GM23338 (cell line): ENCODE measurements at regions not wholly inside any gene's neighbourhood (a gene's known extent, or its start where the extent isn't known, plus 50 kb on each side); places are given as distances from the start of the nearest gene placed in this dataset.

Experiments
- CREB1 ChIP-seq: fragments of 250-450 bp; sonication (Bioruptor Pico); IDR thresholded peaks from 2 replicates; pipeline ENCODE4 v1.5.0; 2020; ENCODE audit warnings: low read depth, mild to moderate bottlenecking, moderate library complexity
- EZH2 ChIP-seq: fragments of 200-600 bp; sonication (generic); IDR thresholded peaks from one replicate; pipeline ENCODE4 v1.8.0; 2017; ENCODE audit warnings: antibody characterized with exemption, mild to moderate bottlenecking, low read depth; ENCODE audit not compliant: unreplicated experiment
- POLR2AphosphoS5 ChIP-seq: IDR thresholded peaks from 2 replicates; pipeline ENCODE4 v1.6.1; 2016; ENCODE audit warnings: antibody characterized with exemption, low read depth
- STAT1 ChIP-seq: IDR thresholded peaks from one replicate; pipeline ENCODE4 v1.6.1; 2016; ENCODE audit warnings: antibody characterized with exemption; ENCODE audit not compliant: unreplicated experiment
- ZNF331 ChIP-seq: fragments of 250-450 bp; sonication (Bioruptor Pico); IDR thresholded peaks from 2 replicates; pipeline ENCODE4 v1.5.0; 2020; ENCODE audit warnings: low read depth, mild to moderate bottlenecking, moderate library complexity
- TF ChIP-seq, protein P1 (sequence below), 2 experiments: fragments of 200-600 bp in 1 of 2; sonication (generic) in 1 of 2; conservative IDR thresholded peaks; 2 replicates each; pipeline versions ENCODE4 v1.5.1 to v1.6.1; 2016 to 2017; ENCODE audit warnings: antibody characterized with exemption in 2 of 2, low read depth in 2 of 2, mild to moderate bottlenecking in 2 of 2, moderate library complexity in 1 of 2
- TF ChIP-seq, protein P2 (sequence below): IDR thresholded peaks from one replicate; pipeline ENCODE4 v1.6.1; 2018; ENCODE audit warnings: antibody characterized with exemption; ENCODE audit not compliant: unreplicated experiment

DNA sequence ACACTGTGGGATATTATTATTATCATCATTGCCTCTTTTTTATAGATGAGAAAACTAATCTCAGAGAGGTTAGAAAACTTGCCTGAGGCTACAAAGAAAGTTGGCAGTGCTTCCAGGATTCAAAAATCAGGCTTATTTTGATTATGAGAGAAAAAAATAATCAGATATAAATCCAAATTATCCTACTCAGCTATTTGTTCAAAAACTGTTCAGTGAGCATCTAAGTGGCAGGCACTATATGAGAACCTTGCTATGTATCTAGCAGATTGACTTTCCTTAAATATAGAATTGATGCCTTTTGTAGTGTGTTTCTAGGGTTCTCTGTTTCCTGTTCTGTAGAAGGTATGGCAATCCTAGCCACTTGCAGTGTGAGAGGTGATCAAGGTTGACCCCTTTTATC, 60.0 kb upstream of the SLC35B4 start:
- TF ChIP-seq STAT1 (no peak), EZH2 (no peak), CREB1 (CRISPR knock-in tag) (no peak), POLR2AphosphoS5 (no peak), ZNF331 (CRISPR knock-in tag) (no peak)
- TF ChIP-seq, protein P1, sequence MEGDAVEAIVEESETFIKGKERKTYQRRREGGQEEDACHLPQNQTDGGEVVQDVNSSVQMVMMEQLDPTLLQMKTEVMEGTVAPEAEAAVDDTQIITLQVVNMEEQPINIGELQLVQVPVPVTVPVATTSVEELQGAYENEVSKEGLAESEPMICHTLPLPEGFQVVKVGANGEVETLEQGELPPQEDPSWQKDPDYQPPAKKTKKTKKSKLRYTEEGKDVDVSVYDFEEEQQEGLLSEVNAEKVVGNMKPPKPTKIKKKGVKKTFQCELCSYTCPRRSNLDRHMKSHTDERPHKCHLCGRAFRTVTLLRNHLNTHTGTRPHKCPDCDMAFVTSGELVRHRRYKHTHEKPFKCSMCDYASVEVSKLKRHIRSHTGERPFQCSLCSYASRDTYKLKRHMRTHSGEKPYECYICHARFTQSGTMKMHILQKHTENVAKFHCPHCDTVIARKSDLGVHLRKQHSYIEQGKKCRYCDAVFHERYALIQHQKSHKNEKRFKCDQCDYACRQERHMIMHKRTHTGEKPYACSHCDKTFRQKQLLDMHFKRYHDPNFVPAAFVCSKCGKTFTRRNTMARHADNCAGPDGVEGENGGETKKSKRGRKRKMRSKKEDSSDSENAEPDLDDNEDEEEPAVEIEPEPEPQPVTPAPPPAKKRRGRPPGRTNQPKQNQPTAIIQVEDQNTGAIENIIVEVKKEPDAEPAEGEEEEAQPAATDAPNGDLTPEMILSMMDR (conservative IDR thresholded peaks at IDR 0.05; ENCODE audit: low read depth in 2 of 2): no peak
- TF ChIP-seq, protein P2, sequence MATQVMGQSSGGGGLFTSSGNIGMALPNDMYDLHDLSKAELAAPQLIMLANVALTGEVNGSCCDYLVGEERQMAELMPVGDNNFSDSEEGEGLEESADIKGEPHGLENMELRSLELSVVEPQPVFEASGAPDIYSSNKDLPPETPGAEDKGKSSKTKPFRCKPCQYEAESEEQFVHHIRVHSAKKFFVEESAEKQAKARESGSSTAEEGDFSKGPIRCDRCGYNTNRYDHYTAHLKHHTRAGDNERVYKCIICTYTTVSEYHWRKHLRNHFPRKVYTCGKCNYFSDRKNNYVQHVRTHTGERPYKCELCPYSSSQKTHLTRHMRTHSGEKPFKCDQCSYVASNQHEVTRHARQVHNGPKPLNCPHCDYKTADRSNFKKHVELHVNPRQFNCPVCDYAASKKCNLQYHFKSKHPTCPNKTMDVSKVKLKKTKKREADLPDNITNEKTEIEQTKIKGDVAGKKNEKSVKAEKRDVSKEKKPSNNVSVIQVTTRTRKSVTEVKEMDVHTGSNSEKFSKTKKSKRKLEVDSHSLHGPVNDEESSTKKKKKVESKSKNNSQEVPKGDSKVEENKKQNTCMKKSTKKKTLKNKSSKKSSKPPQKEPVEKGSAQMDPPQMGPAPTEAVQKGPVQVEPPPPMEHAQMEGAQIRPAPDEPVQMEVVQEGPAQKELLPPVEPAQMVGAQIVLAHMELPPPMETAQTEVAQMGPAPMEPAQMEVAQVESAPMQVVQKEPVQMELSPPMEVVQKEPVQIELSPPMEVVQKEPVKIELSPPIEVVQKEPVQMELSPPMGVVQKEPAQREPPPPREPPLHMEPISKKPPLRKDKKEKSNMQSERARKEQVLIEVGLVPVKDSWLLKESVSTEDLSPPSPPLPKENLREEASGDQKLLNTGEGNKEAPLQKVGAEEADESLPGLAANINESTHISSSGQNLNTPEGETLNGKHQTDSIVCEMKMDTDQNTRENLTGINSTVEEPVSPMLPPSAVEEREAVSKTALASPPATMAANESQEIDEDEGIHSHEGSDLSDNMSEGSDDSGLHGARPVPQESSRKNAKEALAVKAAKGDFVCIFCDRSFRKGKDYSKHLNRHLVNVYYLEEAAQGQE: no peak
